ENCODE measurements at regions not wholly inside any gene's neighbourhood (a gene's known extent, or its start where the extent isn't known, plus 50 kb on each side); places are given as distances from the start of the nearest gene placed in this dataset.
A peak's percentile ranks its signal among the peaks of the same experiment; 100 is the strongest.
"Not testable (repeated sequence)": the region's sequence is repeated elsewhere in the genome, so short reads cannot be mapped to it uniquely, and the experiment has no call there.

GRCh38 chrX:50996930-50997329, 86.4 kb downstream of the BMP15 start:
- TF ChIP-seq CTCF (IDR thresholded peaks at IDR 0.05; ENCODE audit: borderline replicate concordance, extremely low read depth, insufficient read depth): no peak
- FAIRE-seq (no peak), DNase-seq (no peak)
- Histone ChIP-seq H3K27me3 (ENCODE audit: control insufficient read depth, insufficient read depth, low read length) (no peaks in the 10 kb centered on the region), H3K4me3 (ENCODE audit: low read length in 3 of 3) (no peak overlapping the region), H3K9ac (ENCODE audit: low read length in 3 of 3) (no peak overlapping the region), H3K27ac (ENCODE audit: low read depth in 2 of 2, low read length in 2 of 2) (no peak overlapping the region), H3K4me1 (ENCODE audit: control insufficient read depth in 2 of 3, insufficient read depth in 2 of 3, low read depth in 1 of 3, low read length in 3 of 3) (no peaks in the 10 kb centered on the region), H3K9me3 (ENCODE audit: control insufficient read depth in 2 of 3, insufficient read depth in 1 of 3, low read length in 3 of 3) (no peaks in the 10 kb centered on the region), H3K36me3 (ENCODE audit: control insufficient read depth in 2 of 3, insufficient read depth in 3 of 3, low read length in 3 of 3) (no peaks in the 10 kb centered on the region)
- intact Hi-C loops (cut with DNase I): no loop called here

GRCh38 chrX:51000384-51000783, 89.8 kb downstream of the BMP15 start:
- H3K9me3 ChIP-seq (ENCODE audit: control insufficient read depth in 2 of 3, insufficient read depth in 1 of 3, low read length in 3 of 3); H3K27ac ChIP-seq (ENCODE audit: low read depth in 2 of 2, low read length in 2 of 2); H3K4me1 ChIP-seq (ENCODE audit: control insufficient read depth in 2 of 3, insufficient read depth in 2 of 3, low read depth in 1 of 3, low read length in 3 of 3); DNase-seq; H3K36me3 ChIP-seq (ENCODE audit: control insufficient read depth in 2 of 3, insufficient read depth in 3 of 3, low read length in 3 of 3); FAIRE-seq; H3K9ac ChIP-seq (ENCODE audit: low read length in 3 of 3); H3K27me3 ChIP-seq (ENCODE audit: control insufficient read depth, insufficient read depth, low read length); H3K4me3 ChIP-seq (ENCODE audit: low read length in 3 of 3); intact Hi-C loops (cut with DNase I): not testable (repeated sequence)

- H3K4me1 ChIP-seq (ENCODE audit: control insufficient read depth in 2 of 3, insufficient read depth in 2 of 3, low read depth in 1 of 3, low read length in 3 of 3); H3K27ac ChIP-seq (ENCODE audit: low read depth in 2 of 2, low read length in 2 of 2); intact Hi-C loops (cut with DNase I); H3K9me3 ChIP-seq (ENCODE audit: control insufficient read depth in 2 of 3, insufficient read depth in 1 of 3, low read length in 3 of 3); H3K36me3 ChIP-seq (ENCODE audit: control insufficient read depth in 2 of 3, insufficient read depth in 3 of 3, low read length in 3 of 3); H3K9ac ChIP-seq (ENCODE audit: low read length in 3 of 3); H3K4me3 ChIP-seq (ENCODE audit: low read length in 3 of 3); H3K27me3 ChIP-seq (ENCODE audit: control insufficient read depth, insufficient read depth, low read length); FAIRE-seq: not testable (repeated sequence)
- peak in 2 of 5 donors; percentile 3 to 34 for DNase-seq
These were observed 91.4 kb downstream of the BMP15 start for GRCh38 chrX:51001733-51002632.

- no peak overlapping the region for H3K4me3 ChIP-seq (ENCODE audit: low read length in 3 of 3)
- no peaks in the 10 kb centered on the region for H3K4me1 ChIP-seq (ENCODE audit: control insufficient read depth in 2 of 3, insufficient read depth in 2 of 3, low read depth in 1 of 3, low read length in 3 of 3)
- no peak overlapping the region for H3K27ac ChIP-seq (ENCODE audit: low read depth in 2 of 2, low read length in 2 of 2)
- FAIRE-seq (no peak), DNase-seq (no peak)
- no peak overlapping the region for H3K9ac ChIP-seq (ENCODE audit: low read length in 3 of 3)
- no peaks in the 10 kb centered on the region for H3K9me3 ChIP-seq (ENCODE audit: control insufficient read depth in 2 of 3, insufficient read depth in 1 of 3, low read length in 3 of 3)
- TF ChIP-seq CTCF (IDR thresholded peaks at IDR 0.05; ENCODE audit: borderline replicate concordance, extremely low read depth, insufficient read depth): no peak
- intact Hi-C loops (cut with DNase I): no loop called here
- no peaks in the 10 kb centered on the region for H3K36me3 ChIP-seq (ENCODE audit: control insufficient read depth in 2 of 3, insufficient read depth in 3 of 3, low read length in 3 of 3)
- H3K27me3 ChIP-seq (ENCODE audit: control insufficient read depth, insufficient read depth, low read length): no peaks in the 10 kb centered on the region
These were observed 95.5 kb downstream of the BMP15 start for GRCh38 chrX:51006064-51006463.

All from kidney (tissue), 13 donors.